Choroid plexus epithelial cell (primary cell): ENCODE measurements at regions not wholly inside any gene's neighbourhood (a gene's known extent, or its start where the extent isn't known, plus 50 kb on each side); places are given as distances from the start of the nearest gene placed in this dataset.
"Not testable (repeated sequence)": the region's sequence is repeated elsewhere in the genome, so short reads cannot be mapped to it uniquely, and the experiment has no call there.

Source experiments
- DNase-seq: peaks from one replicate; pipeline ENCODE4 v3.0.0-alpha.2; 2010; ENCODE audit warnings: low read depth
- H3K4me3 ChIP-seq: 2 replicates; pipeline ENCODE4 v1.5.1; 2011; ENCODE audit warnings: low read depth, mild to moderate bottlenecking, control low read depth, low read length, moderate library complexity
- CTCF ChIP-seq: conservative IDR thresholded peaks from 2 replicates; pipeline ENCODE4 v1.5.1; 2011; ENCODE audit warnings: low read depth, mild to moderate bottlenecking, control low read depth, inconsistent platforms, low read length, moderate library complexity

DNA sequence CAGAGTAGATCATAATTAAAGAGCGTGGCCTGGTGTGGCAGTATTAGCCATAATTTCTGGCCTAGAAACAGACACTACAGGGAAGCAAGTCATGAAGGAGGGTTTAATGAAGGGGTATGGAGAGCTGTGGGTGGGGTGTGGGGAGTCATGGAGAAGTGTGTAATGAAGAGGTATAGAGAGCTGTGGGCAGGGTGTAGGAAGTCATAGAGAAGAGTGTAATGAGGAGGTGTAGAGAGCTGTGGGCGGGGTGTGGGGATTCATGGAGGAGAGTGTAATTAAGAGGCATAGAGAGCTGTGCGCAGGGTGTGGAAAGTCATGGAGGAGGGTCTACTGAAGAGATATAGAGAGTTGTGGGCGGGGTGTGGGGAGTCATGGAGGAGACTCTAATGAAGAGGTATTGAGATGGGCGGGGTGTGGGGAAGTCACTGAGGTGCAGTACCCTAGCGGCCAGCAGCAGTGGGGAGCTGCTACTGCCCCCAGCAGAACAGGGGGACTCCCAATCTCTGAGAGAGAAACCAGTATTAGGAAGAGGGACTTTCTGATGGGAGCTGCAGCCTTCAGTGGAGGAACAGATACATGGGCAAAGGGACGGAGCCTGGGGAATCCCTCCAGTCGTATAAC, 145.4 kb upstream of the FOXA2 start:
- H3K4me3 ChIP-seq, result no peak overlapping the region
- DNase-seq, result no peak
- TF ChIP-seq CTCF, result no peak

- peak; percentile 5 for TF ChIP-seq CTCF
- no peak overlapping the region for H3K4me3 ChIP-seq
- no peak for DNase-seq
These were observed 148.4 kb upstream of the FOXA2 start for GRCh38 chr20:22732751-22733150.

DNA sequence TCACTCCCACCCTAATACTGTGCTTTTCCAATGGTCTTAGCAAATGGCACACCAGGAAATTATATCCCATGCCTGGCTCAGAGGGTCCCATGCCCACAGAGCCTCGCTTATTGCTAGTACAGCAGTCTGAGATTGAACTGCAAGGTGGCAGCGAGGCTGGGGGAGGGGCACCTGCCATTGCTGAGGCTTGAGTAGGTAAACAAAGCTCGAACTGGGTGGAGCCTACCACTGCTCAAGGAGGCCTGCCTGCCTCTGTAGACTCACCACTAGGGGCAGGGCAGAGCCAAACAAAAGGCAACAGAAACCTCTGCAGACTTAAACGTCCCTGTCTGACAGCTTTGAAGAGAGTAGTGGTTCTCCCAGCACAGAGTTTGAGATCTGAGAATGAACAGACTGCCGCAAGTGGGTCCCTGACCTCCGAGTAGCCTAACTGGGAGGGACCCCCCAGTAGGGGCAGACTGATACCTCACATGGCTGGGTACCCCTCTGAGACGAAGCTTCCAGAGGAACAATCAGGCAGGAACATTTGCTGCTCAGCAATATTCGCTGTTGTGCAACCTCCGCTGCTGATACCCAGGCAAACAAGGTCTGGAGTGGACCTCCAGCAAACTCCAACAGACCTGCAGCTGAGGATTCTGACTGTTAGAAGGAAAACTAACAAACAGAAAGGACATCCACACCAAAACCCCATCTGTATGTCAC, 150.7 kb upstream of the FOXA2 start:
- H3K4me3 ChIP-seq, result not testable (repeated sequence)
- peak; percentile 65 for DNase-seq
- peak; percentile 67 for TF ChIP-seq CTCF

- no peak overlapping the region for H3K4me3 ChIP-seq
- TF ChIP-seq CTCF, result no peak
- DNase-seq, result no peak
These were observed 156.5 kb upstream of the FOXA2 start for GRCh38 chr20:22740829-22741228.

- DNase-seq, result peak; percentile 43
- H3K4me3 ChIP-seq, result no peak overlapping the region
- no peak for TF ChIP-seq CTCF
These were observed 160.2 kb upstream of the FOXA2 start for GRCh38 chr20:22744341-22745193.

- DNase-seq, result no peak
- no peak for TF ChIP-seq CTCF
- no peak overlapping the region for H3K4me3 ChIP-seq
These were observed 160.8 kb upstream of the FOXA2 start for GRCh38 chr20:22745194-22745500.

DNA sequence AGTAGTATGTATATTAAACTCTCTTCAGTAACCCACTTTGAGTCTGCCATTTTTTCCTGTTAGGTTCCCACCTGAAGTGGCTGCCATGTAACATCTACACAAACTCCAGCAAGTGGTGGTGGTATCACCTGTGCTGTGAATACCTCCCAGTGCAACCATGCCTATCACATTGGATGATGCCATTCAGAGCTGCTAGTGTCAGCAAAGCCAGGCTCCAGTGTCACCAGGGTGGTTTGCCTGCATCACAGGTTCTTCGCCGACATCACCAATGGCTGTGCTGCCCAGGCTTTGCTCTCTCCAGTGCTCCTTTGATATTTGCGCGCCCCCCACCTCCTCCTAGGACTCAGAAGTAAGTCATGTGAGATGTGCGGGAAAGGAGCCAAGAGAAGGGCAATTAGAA, 162.6 kb upstream of the FOXA2 start:
- no peak overlapping the region for H3K4me3 ChIP-seq
- no peak for DNase-seq
- TF ChIP-seq CTCF, result no peak
